Frontal cortex (tissue), 3 donors: ENCODE measurements at regions not wholly inside any gene's neighbourhood (a gene's known extent, or its start where the extent isn't known, plus 50 kb on each side); places are given as distances from the start of the nearest gene placed in this dataset.
"Not testable (repeated sequence)": the region's sequence is repeated elsewhere in the genome, so short reads cannot be mapped to it uniquely, and the experiment has no call there.

Experiments used
- DNase-seq, 2 donors: peaks; one replicate each; pipeline ENCODE4 v3.0.0; 2012; ENCODE audit warnings: low spot score in 2 of 2
- FAIRE-seq: peaks from 2 replicates; lab custom pipeline; 2012; peaks lifted over from hg19 to GRCh38; lab: Jason Lieb, UNC
- donor health status: control.
- donor health status: control.
- donor health status: control.

DNA sequence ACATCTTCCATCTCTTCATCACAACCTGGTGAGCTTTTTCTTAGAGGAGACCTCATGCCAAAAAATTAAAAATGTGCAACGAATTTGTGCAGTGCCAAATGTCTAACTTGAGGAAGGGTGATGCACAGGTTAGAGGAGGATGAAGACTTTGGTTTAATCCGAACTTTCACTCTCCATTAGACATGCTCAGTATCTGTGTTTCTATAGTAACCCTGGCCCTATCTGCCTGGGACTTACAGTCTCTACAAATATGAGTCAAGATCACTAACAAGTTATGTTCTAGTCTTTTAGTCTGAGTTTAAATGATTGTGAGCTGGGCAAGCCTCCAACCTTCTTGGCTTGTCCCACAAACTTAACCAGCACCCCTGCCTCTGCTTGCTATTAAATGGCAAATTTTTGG is 377.0 kb downstream of the BMP2 start:
- no peak for FAIRE-seq
- DNase-seq, result no peak

DNA sequence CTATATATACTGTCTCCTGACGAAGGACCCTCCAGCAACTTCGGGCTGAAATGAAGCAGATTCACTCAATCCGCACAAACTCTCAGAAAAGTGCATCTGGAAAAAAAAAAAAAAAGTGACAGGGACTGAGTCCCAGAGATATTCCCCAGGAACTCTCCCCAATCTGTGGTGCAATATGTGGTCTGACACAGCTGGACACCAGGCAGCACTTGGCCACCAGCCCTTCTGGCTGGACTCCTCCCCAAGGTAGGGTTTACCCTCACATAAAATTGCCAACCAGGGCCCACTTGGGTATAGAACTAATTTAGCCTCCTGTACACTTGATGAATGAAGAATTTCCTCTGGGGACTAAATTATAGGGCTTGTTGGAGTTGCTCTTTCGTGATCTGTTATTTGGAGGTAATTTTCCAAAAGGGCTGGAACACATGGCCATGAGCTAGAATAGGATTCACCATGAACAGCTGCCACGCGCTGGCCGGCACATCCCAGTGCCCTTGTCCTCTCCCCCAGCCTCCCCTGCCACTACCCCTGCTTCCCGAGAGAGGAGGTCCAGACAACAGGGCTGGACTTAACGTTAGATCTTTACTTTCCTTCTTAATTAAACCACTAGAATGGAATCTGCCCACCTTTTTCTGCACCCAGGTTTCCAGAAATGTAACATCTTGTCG is 379.2 kb downstream of the BMP2 start:
- no peak for FAIRE-seq
- no peak for DNase-seq

DNA sequence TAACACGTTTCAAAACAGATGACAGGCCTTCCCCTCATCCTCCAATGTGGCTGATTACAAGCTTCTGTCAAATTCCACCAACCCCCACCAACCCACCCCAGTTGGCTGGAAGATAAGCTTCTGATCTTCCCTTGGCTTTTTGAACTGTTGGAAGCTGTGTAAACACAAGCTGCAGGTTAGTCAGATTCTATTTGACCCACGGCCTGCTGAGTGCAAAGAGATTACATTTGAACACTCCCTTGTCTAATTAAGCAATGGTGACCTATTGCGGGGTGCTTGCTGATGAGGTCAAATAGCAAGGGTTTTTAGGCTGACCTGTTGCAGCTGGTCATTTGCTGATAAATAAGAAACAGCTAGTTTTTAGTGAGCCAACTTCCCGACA is 379.7 kb downstream of the BMP2 start:
- DNase-seq (no peak), FAIRE-seq (no peak)

DNA sequence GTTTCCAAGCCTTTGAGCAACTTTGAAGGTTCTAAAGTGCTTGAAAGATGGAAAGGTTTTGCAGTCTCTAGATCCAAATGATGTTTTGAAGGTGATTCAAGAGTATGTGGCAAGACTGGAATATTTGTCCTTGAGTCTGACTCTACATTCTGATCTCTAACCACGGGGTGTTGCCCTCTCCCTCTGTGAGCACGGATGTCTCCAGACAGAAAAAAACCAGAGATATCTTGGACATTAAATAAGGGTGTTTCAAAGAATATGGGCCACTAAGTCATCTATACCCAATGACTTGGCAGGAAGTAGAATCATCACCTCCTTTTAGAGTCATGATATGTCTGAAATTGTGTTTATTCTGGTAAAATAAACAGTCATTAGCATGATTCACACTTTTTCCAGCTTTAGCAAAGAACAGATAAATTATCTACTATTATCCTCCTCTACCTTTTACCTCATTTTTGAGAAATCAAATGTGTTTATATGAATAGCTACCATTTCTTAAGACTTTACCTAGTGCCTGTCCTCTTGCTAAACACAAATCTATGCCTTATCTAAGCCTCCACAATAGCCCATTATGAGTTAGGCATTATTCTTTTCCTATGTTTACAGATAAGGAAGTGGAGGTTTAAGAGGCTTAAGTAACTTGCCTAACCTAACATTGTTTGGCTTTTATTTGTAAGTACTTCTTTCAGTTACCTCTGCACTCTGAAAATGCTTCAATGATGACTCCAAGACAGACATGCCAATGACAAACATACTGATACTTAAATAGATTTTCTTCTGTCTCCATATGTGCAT is 384.4 kb downstream of the BMP2 start:
- no peak for FAIRE-seq
- no peak for DNase-seq

- DNase-seq (no peak), FAIRE-seq (no peak)
These were observed 387.8 kb downstream of the BMP2 start for GRCh38 chr20:7155282-7155681.

- FAIRE-seq (no peak), DNase-seq (no peak)
These were observed 388.3 kb downstream of the BMP2 start for GRCh38 chr20:7155794-7156193.

DNA sequence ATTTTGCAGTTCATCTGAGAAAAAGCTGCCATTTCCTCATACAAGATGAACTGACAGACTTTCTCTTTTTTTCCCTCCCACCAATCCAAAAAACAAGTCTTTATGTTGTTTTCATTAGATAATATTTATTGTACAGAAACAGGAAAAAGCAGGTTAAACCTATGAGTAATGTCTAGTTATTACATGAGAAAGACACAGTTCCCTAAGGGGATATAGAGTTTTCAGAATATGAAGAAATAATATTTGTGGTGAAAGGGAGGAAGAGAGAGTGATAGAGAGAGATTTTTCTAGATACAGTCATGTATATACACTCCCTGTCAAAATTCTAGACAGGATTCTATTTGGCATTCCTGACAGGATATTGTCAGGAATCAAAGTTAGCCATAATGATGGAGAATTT is 392.4 kb downstream of the BMP2 start:
- FAIRE-seq (no peak), DNase-seq (no peak)

DNA sequence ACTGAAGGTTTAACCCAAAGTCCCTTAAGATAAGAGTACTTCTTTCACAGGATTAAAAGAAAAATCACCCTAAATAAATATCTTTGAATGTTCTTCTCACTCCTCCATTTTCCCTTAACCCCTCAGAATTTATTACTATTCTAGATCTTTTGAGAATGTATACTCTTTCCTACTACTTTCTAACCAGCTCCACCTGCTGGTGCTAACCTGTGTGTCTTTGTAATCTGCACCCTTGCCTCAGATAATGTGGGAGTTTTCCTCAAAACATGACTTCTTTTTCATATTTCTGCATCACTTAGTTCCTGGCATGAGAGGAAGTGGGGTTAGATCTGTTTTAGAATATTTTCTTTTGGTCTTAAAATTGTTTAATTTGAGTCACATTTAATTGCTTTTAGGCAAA is 394.2 kb downstream of the BMP2 start:
- FAIRE-seq, result no peak
- no peak for DNase-seq

DNA sequence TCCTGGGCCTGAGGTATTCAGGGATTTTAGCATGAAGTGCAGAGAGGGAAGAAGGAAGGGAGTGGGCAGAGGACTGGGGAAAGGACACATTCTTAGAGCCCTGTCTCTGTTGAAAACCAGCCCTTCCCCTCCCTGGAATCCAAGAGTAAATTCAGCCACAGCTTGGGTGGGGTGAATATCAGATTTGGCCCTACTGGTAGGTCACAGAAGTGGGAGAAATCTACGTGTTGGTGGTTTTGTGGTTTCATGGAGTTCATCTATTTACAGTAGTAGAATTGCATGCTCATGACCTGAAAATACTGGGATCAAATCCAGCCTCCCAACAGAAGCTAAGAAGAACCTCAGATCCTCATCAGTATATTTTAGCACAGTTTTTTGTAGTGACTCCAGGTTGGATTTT is 404.4 kb downstream of the BMP2 start:
- FAIRE-seq, result no peak
- DNase-seq, result no peak

- no peak for DNase-seq
- FAIRE-seq, result no peak
These were observed 407.1 kb downstream of the BMP2 start for GRCh38 chr20:7174554-7174953.

- DNase-seq, FAIRE-seq: not testable (repeated sequence)
These were observed 408.3 kb downstream of the BMP2 start for GRCh38 chr20:7175827-7176226.

DNA sequence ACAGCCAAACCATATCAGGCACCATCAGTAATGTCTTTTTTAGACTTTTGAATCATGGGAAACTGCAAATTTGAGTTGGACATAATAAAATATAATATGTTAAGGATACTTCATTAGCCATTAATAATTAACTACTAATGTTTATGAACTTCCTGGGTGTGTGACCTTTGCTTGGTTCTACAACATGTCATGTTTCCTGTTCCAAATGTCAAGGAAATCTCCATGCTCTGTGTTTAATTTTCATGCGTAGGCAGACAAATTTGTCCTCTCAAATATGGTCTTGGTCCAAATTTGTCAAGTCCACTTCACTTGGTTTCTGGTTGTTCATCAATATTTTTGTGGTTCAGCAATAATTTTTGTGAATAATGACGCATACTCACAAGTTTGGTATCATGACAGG is 410.5 kb downstream of the BMP2 start:
- FAIRE-seq (no peak), DNase-seq (no peak)

GRCh38 chr20:7180256-7181045 is 413.0 kb downstream of the BMP2 start:
- DNase-seq (no peak), FAIRE-seq (no peak)

- DNase-seq (no peak), FAIRE-seq (no peak)
These were observed 421.7 kb downstream of the BMP2 start for GRCh38 chr20:7189231-7189630.

GRCh38 chr20:7193681-7194080 is 426.2 kb downstream of the BMP2 start:
- DNase-seq (no peak), FAIRE-seq (no peak)

- no peak for DNase-seq
- no peak for FAIRE-seq
These were observed 428.2 kb downstream of the BMP2 start for GRCh38 chr20:7195704-7196103.

DNA sequence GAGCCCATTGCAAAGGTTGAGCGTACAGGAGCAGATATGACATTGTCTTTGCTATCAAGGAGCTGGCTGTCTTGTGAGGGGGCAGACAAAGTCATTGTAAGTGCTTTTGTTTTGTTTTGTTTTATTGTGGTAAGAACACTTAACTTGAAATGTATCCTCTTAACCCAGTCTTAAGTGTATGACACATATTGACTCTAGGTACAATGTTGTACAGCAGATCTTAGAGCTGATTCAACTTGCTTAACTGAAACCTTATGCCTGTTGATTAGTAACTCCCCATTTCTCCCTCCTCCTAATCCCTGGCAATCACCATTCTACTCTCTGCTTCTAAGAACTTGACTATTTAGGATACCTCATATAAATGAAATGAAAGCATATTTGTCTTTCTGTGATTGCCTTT is 429.0 kb downstream of the BMP2 start:
- no peak for DNase-seq
- FAIRE-seq, result no peak

GRCh38 chr20:7199861-7200260 is 432.4 kb downstream of the BMP2 start:
- FAIRE-seq, result no peak
- DNase-seq, result no peak

DNA sequence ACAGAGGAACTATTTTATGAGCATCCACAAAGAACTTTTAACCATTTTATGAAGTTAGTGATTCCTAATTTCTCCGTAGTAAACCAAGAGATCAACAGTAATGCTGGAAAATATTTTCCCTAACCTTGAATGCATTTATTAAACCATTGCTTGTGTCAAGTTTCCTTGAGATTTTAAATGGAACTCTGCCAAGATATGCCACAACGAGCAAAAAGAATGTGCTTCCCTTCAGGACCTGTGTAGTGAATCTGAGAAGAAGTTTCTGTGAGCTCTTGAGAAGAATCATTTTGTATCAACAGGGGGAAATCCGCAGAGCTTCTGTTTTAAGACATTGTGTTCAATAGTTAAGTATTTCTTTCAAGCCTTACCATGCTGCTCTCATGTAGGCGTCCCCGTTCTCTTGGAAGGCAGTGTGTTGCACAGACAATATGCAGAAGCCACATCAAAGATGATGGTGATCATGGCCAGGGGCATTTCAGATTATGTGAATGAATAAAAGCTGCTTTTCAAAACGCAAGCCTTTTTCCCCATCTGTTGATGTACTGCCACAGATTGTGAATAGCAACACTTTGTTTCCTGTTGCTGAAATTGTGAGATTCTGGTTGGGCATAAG is 439.8 kb downstream of the BMP2 start:
- DNase-seq (no peak), FAIRE-seq (no peak)

DNA sequence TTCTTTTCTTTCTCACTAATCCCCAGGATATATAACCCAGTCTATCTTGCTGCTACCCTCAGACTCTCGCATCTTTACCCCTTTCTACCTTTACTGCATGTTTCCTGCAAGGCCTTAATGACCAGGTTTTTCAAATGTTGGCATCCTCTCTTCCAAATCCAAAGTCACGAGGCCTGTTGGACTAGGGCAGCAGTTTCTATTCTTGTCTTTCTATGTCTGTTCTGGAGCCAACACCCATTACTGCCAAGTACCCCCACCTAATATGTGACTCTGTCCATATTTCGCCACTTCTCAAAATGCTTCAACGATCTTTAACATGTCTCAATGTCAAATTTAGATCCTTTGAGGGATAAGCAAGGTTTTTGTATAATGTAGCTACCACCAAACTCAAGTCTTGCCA is 443.4 kb downstream of the BMP2 start:
- DNase-seq (no peak), FAIRE-seq (no peak)
